GM19025 (cell line): ENCODE measurements at regions not wholly inside any gene's neighbourhood (a gene's known extent, or its start where the extent isn't known, plus 50 kb on each side); places are given as distances from the start of the nearest gene placed in this dataset.
"Not testable (repeated sequence)": the region's sequence is repeated elsewhere in the genome, so short reads cannot be mapped to it uniquely, and the experiment has no call there.

Source experiments
- ATAC-seq: cut with Tn5 transposase; IDR thresholded peaks from one replicate; pipeline ENCODE4 v1.9.1; 2021; ENCODE audit warnings: mild to moderate bottlenecking, low read depth, moderate library complexity; ENCODE audit not compliant: unreplicated experiment

DNA sequence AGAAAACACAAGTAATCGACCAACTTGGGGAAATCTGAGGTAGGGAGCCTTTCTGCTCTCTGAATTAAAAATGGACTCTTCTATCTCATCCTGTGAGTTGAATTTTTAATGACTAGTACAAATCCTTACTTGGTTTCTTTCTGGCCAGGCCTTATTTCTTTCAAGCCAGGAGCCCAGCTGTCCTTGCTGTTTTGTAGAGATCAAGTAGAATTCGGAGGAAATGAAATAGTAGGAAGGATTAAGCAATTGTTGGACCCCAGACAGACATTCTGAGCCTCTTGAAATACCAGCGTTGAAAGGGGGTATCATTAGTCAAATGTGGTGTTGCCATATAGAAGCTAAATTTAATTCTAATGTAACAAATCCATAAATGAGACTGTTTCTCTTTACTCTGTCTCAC, 53.7 kb upstream of the SMIM15 start:
- no peak for ATAC-seq

DNA sequence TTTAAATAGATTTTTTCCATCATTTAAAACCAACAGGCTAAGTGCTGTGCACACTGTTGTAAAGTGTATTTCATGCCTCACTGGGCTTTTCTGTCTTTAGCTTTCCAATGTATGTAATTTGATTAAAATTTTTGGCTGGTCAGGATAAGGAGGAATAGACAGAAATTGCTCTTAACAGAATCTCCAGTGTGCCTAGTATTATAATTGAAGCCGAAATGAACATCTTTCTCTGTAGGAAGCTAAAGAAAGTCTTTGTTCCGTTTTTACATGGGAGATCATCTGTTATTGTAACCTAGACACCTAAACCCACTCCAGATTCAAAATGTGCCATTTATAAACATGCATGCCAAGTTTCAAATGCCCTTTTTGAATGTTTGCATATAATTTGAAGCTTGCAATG, 54.5 kb upstream of the SMIM15 start:
- ATAC-seq: no peak

DNA sequence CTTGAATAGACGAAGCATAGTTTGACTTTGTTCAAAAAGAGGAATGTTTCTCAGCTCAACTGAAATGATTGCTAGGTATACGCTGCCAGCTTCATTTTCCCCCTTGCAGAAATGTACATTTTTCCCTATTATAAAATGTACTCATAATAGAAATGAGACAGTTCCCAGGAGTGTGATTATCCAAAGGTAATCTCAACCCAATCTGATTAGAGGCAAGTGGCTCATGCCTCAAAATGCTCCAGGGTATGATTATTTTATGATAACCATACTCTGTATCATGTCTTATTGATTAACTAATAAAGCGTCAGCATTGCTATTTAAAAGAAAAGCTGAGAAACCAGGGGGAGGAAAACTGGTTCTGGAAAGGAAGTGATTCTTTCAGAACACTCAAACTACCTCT, 54.9 kb upstream of the SMIM15 start:
- ATAC-seq: no peak

DNA sequence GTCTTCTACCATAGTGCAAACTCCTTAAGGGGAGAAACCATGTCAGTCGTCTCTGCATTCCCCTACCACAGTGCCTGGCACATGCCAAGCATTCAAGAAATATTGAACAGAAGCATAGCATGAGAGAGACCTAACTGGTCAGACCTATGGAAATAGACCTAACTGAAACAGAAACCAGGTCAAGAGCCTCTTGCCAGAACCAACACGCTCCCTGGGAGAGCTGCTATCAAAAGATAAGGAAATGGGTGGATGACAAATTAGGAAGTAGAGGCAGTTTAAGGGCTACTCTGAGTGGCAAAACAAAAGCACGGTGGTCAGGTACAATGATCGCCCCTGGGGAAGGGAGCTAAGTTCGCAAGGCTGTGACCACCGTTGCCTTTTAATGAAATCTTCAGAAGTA, 66.0 kb upstream of the SMIM15 start:
- peak; percentile 17 for ATAC-seq

DNA sequence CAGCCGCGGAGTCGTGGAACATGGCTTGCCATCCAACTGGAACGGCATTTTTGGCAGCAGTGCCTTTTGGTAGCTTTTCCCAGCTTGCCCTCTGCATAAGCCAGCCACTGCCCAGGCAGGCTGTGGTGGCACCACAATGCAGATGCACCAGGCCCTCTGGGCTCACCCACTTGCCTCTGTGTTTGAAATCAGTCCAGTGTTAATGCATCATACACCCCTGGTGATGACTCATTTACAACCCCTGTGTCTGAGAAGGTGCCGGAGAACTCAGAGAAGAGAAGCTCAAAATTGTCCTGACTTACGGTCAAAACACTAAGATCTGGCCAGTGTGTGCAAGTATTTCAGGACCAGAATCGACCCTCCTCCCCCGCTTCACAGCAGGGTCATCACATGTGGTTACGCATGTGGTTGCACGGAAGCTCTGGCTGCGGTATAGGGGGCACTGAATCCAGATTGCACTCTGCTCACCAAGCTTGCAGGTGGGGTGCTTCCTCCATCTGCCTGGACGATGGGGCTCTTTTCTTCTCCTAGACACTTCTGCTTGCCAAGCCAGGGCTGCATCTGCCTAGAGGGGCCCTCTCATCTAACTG, 66.5 kb upstream of the SMIM15 start:
- peak; percentile 74 for ATAC-seq

DNA sequence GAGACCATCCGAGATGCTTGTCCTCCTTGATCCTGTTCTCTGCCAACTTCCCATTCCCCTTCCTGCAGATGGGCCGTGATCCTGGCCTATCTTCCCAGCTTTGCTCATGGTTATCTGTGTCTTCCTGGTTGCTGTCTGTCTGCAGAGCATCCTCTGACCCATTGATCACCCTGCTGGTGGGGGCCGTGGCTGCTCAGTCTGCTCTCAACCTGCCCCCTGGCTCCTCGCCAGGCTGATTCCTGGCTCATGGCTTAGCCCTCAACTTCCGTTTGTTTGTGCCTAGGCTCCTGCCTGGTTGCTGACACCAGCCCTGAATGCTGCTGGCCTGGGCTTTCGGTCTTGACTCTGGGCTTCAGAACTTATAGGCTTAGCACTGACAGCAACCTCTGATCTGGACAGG, 67.1 kb upstream of the SMIM15 start:
- ATAC-seq: peak; percentile 4

DNA sequence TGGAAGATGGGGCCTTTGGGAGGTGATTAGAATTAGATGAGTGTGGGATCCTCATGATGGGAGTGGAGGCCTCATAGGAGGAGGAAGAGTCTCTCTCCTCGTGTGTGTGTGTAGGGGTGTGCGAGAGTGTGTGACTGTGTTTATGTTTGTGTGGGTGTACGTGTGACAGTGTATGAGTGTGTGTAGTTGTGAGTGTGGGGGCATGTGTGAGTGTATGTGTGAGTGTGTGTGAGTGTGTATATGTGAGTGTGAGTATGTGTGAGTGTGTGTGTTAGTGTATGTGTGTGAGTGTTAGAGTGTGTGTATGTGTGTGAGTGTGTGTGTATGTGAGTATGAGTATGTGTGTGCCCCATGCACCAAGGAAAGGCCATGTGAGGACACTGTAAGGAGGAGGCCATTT, 68.2 kb upstream of the SMIM15 start:
- ATAC-seq: no peak

DNA sequence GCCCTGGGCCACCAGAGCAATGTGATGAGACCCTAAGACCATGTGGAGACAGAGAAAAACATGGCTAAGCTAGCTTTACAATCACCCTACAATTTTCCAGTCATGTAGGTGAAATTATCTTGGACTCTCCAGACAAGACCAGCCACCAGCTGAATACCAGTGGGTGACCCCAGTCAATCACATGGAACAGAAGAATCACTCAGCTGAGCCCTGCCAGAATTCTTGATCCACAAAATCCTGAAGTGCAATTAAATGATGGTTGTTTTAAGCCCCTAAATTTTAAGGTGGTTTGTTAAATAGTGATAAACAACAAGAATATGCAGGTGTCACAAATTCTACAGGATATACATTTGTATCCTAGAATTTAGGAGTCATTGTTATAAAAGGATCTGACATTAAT, 69.5 kb upstream of the SMIM15 start:
- no peak for ATAC-seq

DNA sequence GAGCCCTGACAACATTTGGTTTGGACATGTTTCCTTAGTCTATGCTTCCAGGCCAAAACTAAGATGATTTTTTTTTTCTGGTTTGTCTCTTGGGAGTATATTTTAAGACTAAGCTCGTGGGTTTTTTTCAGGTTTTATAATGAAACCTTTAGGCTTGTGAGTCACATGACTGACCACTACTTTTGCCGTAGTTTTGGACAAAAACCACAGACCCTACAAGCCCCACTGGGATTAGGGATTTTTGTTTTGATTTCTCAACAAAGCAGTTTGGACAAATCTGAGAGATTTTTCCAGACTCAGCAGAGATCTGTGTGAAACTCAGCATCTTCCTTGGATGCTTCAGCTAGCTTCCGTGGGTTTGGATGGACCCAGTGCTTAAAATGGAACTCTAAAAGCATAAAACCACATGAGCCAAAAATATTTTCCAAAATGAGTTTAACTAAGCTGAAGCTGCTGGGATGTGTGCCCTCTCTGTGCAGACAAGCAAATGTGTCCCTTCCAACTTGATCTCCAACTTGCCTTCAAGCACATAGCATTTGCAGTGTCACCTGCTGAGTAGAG, 70.3 kb upstream of the SMIM15 start:
- no peak for ATAC-seq

DNA sequence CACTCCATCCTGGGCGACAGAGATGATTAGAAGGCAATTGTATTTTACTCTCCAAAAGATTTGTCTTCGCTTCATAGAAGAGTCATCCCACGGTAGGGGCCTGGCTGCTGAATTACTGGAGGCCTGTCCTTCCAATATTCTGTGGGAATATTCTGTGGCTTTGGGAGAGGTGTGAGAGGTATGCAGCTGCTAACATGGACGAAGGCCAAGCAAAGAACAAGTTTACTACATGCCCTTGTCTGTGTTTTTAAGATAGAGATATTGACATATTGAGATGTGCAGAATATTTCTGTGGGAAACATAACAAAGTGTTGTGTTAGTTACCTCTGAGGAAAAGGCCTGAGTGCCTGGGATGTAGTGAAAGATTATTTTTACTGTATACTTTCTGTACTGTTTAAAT, 71.8 kb upstream of the SMIM15 start:
- ATAC-seq: no peak

DNA sequence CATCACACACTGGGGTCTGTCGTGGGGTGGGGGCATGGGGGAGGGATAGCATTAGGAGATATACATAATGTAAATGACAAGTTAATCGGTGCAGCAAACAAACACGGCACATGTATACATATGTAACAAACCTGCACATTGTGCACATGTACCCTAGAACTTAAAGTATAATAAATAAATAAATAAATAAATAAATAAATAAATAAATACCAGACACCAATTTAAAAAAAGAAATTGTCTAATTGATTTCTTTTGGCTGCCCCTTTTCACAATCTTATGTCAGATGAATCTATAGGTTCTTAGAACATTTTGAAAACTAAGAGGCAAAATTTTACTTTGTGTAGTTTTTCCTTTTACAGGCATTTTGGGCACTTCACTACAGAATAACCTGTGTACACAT, 74.4 kb upstream of the SMIM15 start:
- not testable (repeated sequence) for ATAC-seq

DNA sequence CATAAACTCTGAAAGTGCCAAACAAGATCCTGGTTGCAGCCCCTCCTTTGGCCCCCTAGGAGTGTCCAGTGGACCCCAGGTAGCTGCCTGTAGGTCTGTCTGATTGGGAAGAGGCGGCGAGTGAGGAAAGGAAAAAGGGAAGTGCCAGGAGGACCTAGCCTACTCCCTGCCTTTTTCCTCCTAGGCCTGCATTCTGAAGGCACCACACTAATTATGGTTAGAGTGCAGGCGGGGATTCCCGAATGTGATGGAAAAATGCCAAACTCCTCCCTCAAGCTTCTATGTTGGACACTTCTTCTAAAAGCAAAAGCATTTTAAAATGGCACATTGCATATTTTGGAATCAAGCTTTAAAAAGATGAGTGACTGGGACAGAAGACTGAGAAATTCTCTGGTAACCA, 83.2 kb upstream of the SMIM15 start:
- no peak for ATAC-seq

DNA sequence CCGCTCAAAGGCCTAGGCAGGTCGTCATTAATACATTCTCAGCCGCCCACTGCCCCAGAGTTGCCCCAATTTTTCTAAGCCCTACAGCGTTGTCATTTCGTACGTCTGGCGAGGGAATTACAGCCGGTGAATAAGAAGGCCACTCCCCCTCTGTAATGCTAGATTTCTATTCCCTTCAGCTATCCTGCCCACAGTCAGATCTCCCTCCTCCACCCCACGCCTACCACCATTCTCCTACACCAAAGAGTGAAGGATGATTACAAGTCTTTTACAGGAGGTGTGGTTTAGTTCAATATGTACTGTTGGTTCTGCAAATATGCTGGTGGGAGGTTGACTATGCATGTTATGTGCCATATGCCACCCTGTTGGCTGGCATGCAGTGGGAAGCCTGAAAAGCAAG, 83.7 kb upstream of the SMIM15 start:
- ATAC-seq: no peak

DNA sequence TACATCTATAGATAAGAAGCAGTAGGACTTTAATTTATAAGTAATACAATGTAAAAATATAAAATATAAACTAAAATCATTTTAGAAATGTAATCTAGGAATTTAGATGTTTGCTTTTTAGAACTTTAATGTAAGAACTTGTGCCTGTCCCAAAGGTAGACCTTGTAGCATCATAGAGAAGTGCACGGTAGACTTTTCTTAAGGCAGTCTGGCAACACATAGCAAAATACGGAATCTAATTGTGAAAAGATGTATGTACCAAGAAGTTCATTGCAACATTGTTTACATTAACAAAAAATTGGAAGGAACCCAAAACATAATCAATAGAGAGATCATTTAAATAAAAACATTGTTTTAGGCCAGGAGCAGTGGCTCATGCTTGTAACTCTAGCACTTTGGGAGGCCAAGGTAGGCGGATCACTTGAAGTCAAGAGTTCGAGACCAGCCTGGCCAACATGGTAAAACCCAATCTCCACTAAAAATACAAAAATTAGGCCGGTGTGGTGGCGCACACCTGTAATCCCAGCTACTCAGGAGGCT, 84.6 kb upstream of the SMIM15 start:
- ATAC-seq: no peak

DNA sequence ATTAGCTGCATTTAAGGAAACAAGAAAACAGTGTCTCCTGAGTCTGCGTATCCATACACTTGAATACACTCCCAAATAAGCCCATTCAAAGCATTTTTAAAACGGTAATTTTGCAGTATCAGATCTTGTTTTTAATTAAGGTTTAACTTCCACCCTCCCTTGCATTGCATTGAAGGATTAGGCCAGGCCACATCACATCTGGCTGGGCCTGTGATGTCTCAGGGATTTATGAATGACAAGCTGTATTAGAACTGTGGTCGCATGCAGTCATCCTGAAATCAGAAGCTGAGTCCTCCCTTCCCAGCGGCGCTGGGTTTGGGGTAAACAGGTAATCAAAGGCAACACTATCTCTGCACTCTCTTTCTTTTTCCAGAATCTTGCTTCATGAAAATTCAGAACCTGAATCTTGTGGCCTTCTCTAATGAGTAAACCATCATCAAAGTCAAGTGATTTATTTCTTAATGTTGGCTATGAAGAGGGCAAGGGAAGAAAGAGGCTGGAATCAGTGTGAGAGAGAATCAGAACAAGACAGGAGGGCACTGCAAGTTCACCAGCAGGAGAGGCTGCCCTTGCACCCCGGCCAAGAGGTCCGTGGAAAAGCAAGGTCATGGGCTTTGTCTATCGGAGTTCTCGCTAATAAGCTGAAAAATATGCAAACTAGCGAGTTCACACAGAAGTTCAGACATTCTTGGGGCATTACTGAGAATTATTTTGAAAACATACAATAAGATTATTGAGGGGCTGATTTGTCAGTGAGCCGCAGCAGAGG, 80.0 kb upstream of the ZSWIM6 start:
- ATAC-seq: no peak

DNA sequence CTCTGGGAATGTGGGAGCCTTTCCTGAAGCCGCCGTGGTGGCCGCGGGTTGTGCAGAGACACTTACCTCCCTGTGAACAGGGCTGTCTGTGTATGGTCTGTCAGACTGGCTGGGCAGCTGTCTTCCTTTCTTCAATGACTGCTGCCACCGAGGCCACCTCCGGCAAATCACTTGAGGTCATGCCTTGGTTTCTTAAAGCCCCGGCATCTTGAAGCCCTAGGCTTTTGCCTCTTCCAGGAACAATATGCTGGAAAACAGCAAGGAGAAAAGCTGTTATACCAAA, 79.5 kb upstream of the ZSWIM6 start:
- ATAC-seq: no peak

DNA sequence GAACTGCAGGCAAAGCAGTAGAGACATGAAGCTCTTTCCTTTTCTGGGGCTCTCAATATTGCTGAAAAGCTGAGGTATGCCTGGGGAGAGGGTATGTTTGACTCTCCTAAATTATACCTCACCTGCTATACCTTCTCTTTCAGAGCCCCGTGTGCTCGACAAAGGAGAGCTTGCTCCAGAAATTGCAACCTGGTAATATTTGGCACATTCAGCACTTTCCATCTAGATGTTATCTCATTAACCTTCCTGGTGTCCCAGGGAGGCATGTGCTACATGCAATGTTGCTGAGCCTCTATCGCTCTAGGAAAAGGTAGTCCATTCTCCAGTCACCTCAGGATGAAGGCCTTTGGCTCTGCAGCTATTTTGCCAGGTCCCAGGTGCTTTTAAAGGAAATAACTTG, 78.5 kb upstream of the ZSWIM6 start:
- ATAC-seq: no peak

DNA sequence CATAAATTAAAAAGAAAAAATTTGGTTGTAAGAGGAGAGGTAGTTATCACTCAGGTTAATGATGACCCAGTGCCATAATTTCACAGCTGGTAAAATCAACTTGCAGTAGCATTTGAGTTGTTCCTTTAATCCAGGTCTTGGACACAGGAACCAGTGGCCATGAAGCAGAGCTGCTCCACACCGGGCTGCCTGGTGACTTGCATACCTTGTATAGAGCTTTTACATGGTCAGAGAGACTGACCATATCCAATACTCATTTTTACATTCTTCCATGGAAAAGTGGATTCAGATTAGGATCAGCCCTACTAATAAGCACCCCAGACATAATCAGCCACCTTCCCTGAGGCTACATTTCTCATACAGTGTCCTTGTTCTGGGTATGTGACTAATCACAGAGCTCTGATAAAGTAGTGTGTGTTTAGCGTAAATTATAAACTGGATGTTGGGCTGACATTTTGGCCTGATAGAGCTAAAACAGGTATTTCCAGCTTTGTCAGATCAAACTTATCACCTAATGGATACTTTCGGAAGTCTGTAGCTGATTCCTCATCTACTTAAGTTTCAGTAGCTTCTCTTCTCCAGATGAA, 77.0 kb upstream of the ZSWIM6 start:
- ATAC-seq: no peak

DNA sequence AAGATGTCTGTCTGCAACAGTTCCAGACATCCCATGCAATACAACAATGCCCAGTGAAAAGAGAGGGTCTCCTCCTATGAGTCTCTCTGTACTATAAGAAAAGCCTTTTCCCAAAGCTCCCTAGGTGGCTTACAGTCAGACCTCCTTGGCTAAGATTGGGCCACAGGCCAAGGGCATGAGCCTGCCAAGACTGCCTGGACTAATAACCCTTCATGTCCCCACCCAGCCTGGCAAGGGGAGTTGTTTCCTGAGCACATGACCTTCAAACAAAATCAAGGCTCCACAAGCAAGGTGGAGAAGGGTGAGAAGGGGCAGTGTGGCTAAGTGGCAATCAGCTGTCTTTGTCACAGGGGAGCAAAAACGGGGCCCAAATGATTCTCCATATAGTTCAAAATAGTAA, 75.6 kb upstream of the ZSWIM6 start:
- no peak for ATAC-seq

DNA sequence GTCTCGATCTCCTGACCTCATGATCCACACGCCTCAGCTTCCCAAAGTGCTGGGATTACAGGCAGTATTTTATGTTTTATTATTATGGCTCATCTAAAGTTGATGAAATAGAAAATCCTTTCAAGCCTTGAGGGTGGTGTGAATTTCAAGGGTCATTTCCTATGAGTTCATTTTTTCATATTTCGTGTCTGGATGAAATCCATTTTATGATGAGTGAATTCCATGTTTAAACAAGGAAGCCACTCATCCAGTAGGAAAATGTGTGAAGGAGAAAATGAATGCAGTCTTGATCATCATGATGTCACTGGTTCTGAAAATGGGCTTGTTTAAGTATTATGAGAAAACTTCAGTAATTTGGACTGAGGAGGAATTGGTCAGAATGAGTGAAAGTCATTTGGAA, 74.6 kb upstream of the ZSWIM6 start:
- no peak for ATAC-seq

DNA sequence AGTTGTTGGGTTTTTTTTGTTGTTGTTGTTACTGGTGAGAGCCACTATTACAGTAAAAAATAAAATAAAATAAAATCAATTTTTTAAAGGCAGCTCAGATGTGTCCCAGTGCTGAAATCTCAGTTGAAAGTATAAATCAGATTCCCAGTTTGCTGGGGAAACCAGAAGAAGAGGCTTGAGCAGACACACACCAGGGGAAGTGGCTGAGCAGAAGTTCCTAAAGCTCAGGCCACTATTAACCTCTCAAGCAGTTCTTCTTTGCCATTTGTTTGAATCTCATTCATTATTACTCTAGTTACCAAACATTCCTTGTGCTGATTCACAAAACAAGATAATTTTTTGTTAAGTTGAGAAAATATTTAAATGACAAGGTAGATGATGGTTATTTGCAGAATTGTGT, 70.9 kb upstream of the ZSWIM6 start:
- no peak for ATAC-seq

DNA sequence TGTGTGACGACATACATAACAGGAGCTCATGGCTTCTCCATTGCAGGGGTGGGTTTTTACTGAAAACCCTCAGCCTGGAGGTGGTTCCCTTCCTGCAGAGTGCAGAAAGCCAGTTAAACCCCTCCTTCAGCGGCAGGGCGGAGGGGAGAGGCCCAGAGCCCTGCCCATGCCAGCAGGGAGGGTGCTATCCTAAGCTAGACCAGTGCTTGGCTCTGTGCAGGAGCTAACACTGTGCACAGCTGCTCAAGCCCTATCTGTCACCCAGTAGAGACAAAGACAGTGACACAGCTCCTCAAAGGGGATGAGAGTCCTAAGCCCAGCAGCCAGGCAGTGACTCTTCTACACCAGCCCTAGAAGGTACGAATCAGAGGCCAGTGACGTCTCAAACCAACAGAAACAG, 70.0 kb upstream of the ZSWIM6 start:
- ATAC-seq: no peak
